ENCODE measurements at regions not wholly inside any gene's neighbourhood (a gene's known extent, or its start where the extent isn't known, plus 50 kb on each side); places are given as distances from the start of the nearest gene placed in this dataset.

DNA sequence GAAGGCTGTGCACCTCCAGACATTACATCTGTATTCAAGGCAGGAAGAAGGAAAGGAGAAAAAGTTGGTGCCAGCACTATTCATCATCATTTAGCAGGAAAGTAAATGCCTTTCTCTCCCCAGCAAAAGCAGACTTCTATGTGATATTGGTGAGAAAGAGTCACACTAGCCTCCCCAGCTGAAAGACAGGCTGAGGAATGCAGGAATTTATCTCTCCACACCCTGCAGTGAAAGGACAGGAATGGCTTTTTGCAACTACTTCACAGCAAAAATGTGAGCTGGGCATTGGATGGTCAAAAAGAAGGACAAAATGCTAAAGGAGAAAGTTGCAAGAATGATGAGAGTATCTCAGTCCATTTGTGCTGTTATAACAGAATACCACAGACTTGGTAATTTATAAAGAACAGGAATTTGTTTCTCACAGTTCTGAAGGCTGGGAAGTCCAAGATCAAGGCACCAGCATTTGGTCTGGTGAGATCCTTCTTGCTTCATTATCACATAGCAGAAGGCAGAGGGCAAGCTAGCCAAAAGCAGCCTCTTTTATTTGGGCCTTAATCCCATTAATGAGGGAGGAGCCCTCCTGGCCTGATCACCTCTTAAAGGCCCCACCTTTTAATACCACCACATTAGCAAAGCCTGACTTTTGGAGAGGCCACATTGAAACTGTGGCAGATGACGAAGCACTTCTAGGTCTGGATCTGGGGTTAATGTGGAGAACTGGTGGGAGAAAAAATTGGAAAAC is 388.1 kb upstream of the SLC14A2 start:
- peaks cover 69% of the 10 kb centered on the region for H3K27me3 ChIP-seq (ENCODE audit: insufficient read depth, low read depth, severe bottlenecking)
- H3K36me3 ChIP-seq, result no peaks in the 10 kb centered on the region
- H3K9me3 ChIP-seq (ENCODE audit: severe bottlenecking), result peaks cover 5% of the 10 kb centered on the region
- H3K27ac ChIP-seq, result no peak overlapping the region
- TF ChIP-seq, protein P1, sequence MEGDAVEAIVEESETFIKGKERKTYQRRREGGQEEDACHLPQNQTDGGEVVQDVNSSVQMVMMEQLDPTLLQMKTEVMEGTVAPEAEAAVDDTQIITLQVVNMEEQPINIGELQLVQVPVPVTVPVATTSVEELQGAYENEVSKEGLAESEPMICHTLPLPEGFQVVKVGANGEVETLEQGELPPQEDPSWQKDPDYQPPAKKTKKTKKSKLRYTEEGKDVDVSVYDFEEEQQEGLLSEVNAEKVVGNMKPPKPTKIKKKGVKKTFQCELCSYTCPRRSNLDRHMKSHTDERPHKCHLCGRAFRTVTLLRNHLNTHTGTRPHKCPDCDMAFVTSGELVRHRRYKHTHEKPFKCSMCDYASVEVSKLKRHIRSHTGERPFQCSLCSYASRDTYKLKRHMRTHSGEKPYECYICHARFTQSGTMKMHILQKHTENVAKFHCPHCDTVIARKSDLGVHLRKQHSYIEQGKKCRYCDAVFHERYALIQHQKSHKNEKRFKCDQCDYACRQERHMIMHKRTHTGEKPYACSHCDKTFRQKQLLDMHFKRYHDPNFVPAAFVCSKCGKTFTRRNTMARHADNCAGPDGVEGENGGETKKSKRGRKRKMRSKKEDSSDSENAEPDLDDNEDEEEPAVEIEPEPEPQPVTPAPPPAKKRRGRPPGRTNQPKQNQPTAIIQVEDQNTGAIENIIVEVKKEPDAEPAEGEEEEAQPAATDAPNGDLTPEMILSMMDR (IDR thresholded peaks at IDR 0.05; ENCODE audit: low read depth, low read length), result no peak
- DNase-seq, result no peak
- H3K4me3 ChIP-seq (ENCODE audit: low read depth, low read length), result no peak overlapping the region

DNA sequence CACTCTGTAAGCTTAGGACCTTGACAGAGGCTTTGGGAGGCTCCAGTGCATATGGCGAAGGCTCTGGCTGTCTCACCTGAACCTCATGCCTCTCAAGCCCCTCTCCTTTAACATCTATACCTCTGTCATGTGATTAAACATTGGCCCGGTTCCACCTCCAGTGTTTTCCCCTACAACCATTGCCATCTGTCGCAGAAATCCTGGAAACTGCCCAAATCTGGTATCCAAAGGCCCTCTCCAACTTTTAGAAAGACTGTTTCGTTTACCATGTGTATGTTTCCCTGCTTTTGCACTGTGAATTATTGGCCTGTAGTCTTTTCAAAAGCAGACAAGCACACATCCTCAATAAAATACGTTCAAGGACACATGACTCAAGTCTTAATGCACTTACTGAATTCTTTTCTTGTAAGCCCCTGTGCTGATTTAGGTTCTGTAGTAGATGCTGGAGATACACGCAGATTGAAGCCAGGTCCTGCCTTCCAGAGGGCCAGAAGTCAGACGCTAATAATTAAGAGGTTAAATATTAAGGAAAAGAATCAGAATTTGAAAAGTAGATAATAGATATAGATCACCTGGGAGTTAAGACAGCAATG is 386.4 kb upstream of the SLC14A2 start:
- H3K4me3 ChIP-seq (ENCODE audit: low read depth, low read length), result no peak overlapping the region
- H3K9me3 ChIP-seq (ENCODE audit: severe bottlenecking), result peaks cover 5% of the 10 kb centered on the region
- no peaks in the 10 kb centered on the region for H3K36me3 ChIP-seq
- peaks cover 65% of the 10 kb centered on the region for H3K27me3 ChIP-seq (ENCODE audit: insufficient read depth, low read depth, severe bottlenecking)
- no peak overlapping the region for H3K27ac ChIP-seq
- TF ChIP-seq, protein P1 (IDR thresholded peaks at IDR 0.05; ENCODE audit: low read depth, low read length), result no peak
- DNase-seq, result no peak

DNA sequence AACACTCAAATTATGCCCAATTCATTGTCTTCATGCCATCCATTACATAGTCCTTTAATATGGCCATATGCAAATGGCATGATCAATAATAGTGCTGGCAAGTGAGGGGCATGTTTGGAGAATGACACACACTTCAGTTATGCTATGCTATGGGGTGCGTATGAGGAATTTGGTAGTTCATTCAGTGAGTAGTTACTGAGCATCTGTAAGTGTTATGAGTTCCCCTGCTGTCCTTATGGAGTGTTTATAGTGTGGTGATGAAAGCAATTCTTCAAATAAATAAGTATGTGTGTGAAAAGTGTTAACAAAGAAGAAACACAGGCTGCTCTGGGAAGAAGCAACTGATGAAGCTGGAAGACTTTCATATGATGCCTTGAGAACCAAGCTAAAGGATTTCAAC is 383.7 kb upstream of the SLC14A2 start:
- H3K4me3 ChIP-seq (ENCODE audit: low read depth, low read length), result no peak overlapping the region
- no peaks in the 10 kb centered on the region for H3K36me3 ChIP-seq
- H3K27me3 ChIP-seq (ENCODE audit: insufficient read depth, low read depth, severe bottlenecking), result peaks cover 75% of the 10 kb centered on the region
- TF ChIP-seq, protein P1 (IDR thresholded peaks at IDR 0.05; ENCODE audit: low read depth, low read length), result no peak
- no peak overlapping the region for H3K27ac ChIP-seq
- H3K9me3 ChIP-seq (ENCODE audit: severe bottlenecking), result peaks cover 3% of the 10 kb centered on the region
- DNase-seq, result no peak

DNA sequence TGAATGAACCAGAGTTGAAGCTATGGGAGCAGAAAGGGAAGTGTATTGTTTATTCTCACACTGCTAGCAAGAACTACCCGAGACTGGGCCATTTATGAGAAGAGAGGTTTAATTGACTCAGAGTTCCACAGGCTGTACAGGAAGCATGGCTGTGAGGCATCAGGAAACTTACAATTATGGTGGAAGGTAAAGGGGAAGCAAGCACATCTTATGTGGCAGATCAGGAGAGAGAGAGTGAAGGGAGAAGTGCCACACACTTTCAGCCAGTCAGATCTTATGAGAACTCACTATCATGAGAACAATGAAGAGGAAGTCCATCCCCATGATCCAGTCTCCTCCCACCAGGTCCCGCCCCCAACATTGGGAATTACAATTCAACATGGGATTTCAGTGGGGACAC is 383.2 kb upstream of the SLC14A2 start:
- H3K27ac ChIP-seq, result no peak overlapping the region
- no peaks in the 10 kb centered on the region for H3K36me3 ChIP-seq
- H3K9me3 ChIP-seq (ENCODE audit: severe bottlenecking), result peaks cover 3% of the 10 kb centered on the region
- H3K27me3 ChIP-seq (ENCODE audit: insufficient read depth, low read depth, severe bottlenecking), result peaks cover 79% of the 10 kb centered on the region
- no peak for DNase-seq
- H3K4me3 ChIP-seq (ENCODE audit: low read depth, low read length), result no peak overlapping the region
- TF ChIP-seq, protein P1 (IDR thresholded peaks at IDR 0.05; ENCODE audit: low read depth, low read length), result no peak

DNA sequence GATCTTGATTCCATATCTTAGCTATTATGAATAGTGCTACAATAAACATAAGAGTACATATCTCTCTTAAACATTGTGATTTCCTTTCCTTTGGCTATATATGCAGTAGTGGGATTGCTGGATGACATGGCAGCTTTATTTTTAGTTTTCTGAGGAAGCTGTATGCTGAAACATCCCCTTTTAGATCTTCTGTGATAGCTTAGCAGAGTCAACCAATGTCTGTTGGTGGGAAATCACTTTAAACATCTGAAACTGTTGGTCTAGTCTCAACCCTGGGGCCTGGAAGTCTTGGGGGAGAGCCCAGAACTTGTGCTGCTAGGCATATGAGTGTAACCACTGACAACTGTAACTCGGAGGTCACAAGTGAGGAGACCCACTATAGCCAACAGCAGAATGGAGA is 378.6 kb upstream of the SLC14A2 start:
- Histone ChIP-seq H3K36me3 (no peaks in the 10 kb centered on the region), H3K27me3 (ENCODE audit: insufficient read depth, low read depth, severe bottlenecking) (peaks cover 81% of the 10 kb centered on the region), H3K4me3 (ENCODE audit: low read depth, low read length) (no peak overlapping the region), H3K27ac (no peak overlapping the region), H3K9me3 (ENCODE audit: severe bottlenecking) (no peaks in the 10 kb centered on the region)
- TF ChIP-seq, protein P1 (IDR thresholded peaks at IDR 0.05; ENCODE audit: low read depth, low read length), result no peak
- no peak for DNase-seq

Measured in WERI-Rb-1 (cell line).